SHP77 treated with DMSO at 0.1 percent for 48 hours (cell line): ENCODE measurements at regions not wholly inside any gene's neighbourhood (a gene's known extent, or its start where the extent isn't known, plus 50 kb on each side); places are given as distances from the start of the nearest gene placed in this dataset.

Experiments
- DNase-seq: peaks from one replicate; lab custom pipeline; 2025; lab: John Stamatoyannopoulos, UW

GRCh38 chr7:131616487-131617200, 60.2 kb upstream of the PODXL start:
- DNase-seq = no peak

- no peak for DNase-seq
These were observed 57.5 kb upstream of the PODXL start for GRCh38 chr7:131613909-131614308.

- no peak for DNase-seq
These were observed 53.6 kb upstream of the PODXL start for GRCh38 chr7:131610007-131610406.

- DNase-seq = no peak
These were observed 51.7 kb upstream of the PODXL start for GRCh38 chr7:131608116-131608500.

- DNase-seq = no peak
These were observed 51.1 kb upstream of the PODXL start for GRCh38 chr7:131607291-131608115.

GRCh38 chr7:131606346-131607290, 50.2 kb upstream of the PODXL start:
- no peak for DNase-seq
